ENCODE measurements at regions not wholly inside any gene's neighbourhood (a gene's known extent, or its start where the extent isn't known, plus 50 kb on each side); places are given as distances from the start of the nearest gene placed in this dataset.

DNA sequence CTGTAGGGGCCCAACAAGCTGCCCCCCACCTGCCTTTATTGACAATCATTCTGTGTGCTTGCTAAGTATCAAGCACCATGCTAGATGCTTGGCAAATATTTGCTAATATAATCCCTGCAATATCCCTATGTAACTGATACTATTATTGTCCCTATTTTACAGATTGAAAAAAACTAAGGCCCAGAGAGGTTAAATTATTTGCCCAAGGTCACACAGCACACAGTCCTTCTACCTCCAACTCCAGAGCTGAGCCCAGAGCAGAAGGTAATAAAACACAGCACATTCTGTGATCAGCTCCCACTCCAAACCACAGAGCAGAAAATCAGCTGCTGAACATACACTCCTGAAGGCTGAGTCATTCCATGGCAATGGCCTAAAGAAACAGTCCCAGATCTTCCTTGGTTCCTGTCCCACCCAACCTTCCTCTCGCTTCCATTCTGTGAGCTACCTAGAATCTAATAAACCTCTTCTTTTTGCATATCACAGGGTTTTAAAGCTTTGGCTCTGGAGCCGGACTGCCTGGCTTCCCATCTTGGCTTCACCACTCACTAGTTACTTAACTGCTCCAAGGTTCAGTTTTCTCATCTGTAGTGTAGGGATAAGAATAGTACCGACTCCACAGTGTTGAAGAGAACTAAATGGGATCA lies 66.7 kb upstream of the ADRA1B start:
- H3K27me3 Mint-ChIP-seq = peaks cover 3% of the 10 kb centered on the region
- no peaks in the 10 kb centered on the region for H3K36me3 Mint-ChIP-seq (ENCODE audit: insufficient read depth)
- no peak overlapping the region for H3K27ac Mint-ChIP-seq
- no peak overlapping the region for H3K4me3 Mint-ChIP-seq (ENCODE audit: low read depth)
- DNase-seq (ENCODE audit: low spot score, unreplicated experiment) = no peak
- H3K9me3 Mint-ChIP-seq (ENCODE audit: low read depth) = no peaks in the 10 kb centered on the region
- no peaks in the 10 kb centered on the region for H3K4me1 Mint-ChIP-seq (ENCODE audit: low read depth)
- TF ChIP-seq, protein P1, sequence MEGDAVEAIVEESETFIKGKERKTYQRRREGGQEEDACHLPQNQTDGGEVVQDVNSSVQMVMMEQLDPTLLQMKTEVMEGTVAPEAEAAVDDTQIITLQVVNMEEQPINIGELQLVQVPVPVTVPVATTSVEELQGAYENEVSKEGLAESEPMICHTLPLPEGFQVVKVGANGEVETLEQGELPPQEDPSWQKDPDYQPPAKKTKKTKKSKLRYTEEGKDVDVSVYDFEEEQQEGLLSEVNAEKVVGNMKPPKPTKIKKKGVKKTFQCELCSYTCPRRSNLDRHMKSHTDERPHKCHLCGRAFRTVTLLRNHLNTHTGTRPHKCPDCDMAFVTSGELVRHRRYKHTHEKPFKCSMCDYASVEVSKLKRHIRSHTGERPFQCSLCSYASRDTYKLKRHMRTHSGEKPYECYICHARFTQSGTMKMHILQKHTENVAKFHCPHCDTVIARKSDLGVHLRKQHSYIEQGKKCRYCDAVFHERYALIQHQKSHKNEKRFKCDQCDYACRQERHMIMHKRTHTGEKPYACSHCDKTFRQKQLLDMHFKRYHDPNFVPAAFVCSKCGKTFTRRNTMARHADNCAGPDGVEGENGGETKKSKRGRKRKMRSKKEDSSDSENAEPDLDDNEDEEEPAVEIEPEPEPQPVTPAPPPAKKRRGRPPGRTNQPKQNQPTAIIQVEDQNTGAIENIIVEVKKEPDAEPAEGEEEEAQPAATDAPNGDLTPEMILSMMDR (IDR thresholded peaks at IDR 0.05; ENCODE audit: unreplicated experiment) = no peak

GRCh38 chr5:159850160-159850559 lies 66.1 kb upstream of the ADRA1B start:
- TF ChIP-seq, protein P1 (IDR thresholded peaks at IDR 0.05; ENCODE audit: unreplicated experiment) = no peak
- Mint-ChIP-seq H3K9me3 (ENCODE audit: low read depth) (no peaks in the 10 kb centered on the region), H3K4me3 (ENCODE audit: low read depth) (no peak overlapping the region), H3K27ac (no peak overlapping the region), H3K4me1 (ENCODE audit: low read depth) (no peaks in the 10 kb centered on the region), H3K36me3 (ENCODE audit: insufficient read depth) (no peaks in the 10 kb centered on the region), H3K27me3 (peaks cover 3% of the 10 kb centered on the region)
- no peak for DNase-seq (ENCODE audit: low spot score, unreplicated experiment)

GRCh38 chr5:159851053-159851452 lies 65.2 kb upstream of the ADRA1B start:
- no peak overlapping the region for H3K4me3 Mint-ChIP-seq (ENCODE audit: low read depth)
- TF ChIP-seq, protein P1 (IDR thresholded peaks at IDR 0.05; ENCODE audit: unreplicated experiment) = no peak
- peaks cover 9% of the 10 kb centered on the region for H3K27me3 Mint-ChIP-seq
- no peaks in the 10 kb centered on the region for H3K9me3 Mint-ChIP-seq (ENCODE audit: low read depth)
- no peak overlapping the region for H3K27ac Mint-ChIP-seq
- no peaks in the 10 kb centered on the region for H3K36me3 Mint-ChIP-seq (ENCODE audit: insufficient read depth)
- DNase-seq (ENCODE audit: low spot score, unreplicated experiment) = no peak
- no peaks in the 10 kb centered on the region for H3K4me1 Mint-ChIP-seq (ENCODE audit: low read depth)

DNA sequence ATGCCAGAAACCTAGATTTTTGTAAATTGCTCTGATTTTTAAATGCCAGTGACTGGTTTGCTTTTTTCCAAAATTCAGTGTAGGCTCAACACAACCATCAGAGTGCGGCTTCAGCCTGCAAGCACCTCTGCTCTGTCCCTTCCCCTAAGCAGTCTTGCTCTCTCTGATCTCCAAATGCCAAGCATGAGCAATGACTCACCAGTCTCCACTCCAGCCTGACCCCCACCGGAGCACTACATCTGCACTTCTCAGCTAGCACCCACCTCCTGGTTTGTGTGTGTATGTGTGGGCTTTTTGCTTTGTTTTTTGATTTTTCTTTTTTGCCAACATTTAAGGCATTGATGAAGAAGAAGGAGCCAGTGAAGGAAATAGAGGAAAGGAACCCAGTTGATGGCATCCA lies 61.4 kb upstream of the ADRA1B start:
- no peak for DNase-seq (ENCODE audit: low spot score, unreplicated experiment)
- no peaks in the 10 kb centered on the region for H3K4me1 Mint-ChIP-seq (ENCODE audit: low read depth)
- H3K36me3 Mint-ChIP-seq (ENCODE audit: insufficient read depth) = no peaks in the 10 kb centered on the region
- TF ChIP-seq, protein P1 (IDR thresholded peaks at IDR 0.05; ENCODE audit: unreplicated experiment) = no peak
- no peak overlapping the region for H3K27ac Mint-ChIP-seq
- no peaks in the 10 kb centered on the region for H3K9me3 Mint-ChIP-seq (ENCODE audit: low read depth)
- H3K4me3 Mint-ChIP-seq (ENCODE audit: low read depth) = no peak overlapping the region
- peaks cover 14% of the 10 kb centered on the region for H3K27me3 Mint-ChIP-seq

GRCh38 chr5:159855476-159856191 lies 60.6 kb upstream of the ADRA1B start:
- Mint-ChIP-seq H3K27ac (no peak overlapping the region), H3K36me3 (ENCODE audit: insufficient read depth) (no peaks in the 10 kb centered on the region), H3K4me3 (ENCODE audit: low read depth) (no peak overlapping the region), H3K27me3 (peaks cover 14% of the 10 kb centered on the region), H3K9me3 (ENCODE audit: low read depth) (no peaks in the 10 kb centered on the region), H3K4me1 (ENCODE audit: low read depth) (no peaks in the 10 kb centered on the region)
- DNase-seq (ENCODE audit: low spot score, unreplicated experiment) = no peak
- TF ChIP-seq, protein P1 (IDR thresholded peaks at IDR 0.05; ENCODE audit: unreplicated experiment) = no peak
